Mesothelial cell of epicardium (in vitro differentiated cells): ENCODE measurements at regions not wholly inside any gene's neighbourhood (a gene's known extent, or its start where the extent isn't known, plus 50 kb on each side); places are given as distances from the start of the nearest gene placed in this dataset.
"Not testable (repeated sequence)": the region's sequence is repeated elsewhere in the genome, so short reads cannot be mapped to it uniquely, and the experiment has no call there.

Source experiments
- DNase-seq, 2 experiments: peaks; one replicate each; pipeline ENCODE4 v3.0.0; 2021; ENCODE audit warnings: low spot score in 2 of 2; ENCODE audit not compliant: unreplicated experiment in 2 of 2
- H3K27ac Mint-ChIP-seq: 2 replicates; pipeline ENCODE4 v1.8.0; 2021; ENCODE audit warnings: mixed read lengths
- H3K27me3 Mint-ChIP-seq: 2 replicates; pipeline ENCODE4 v1.8.0; 2021; ENCODE audit warnings: low read depth, mixed read lengths
- H3K36me3 Mint-ChIP-seq: 2 replicates; pipeline ENCODE4 v1.8.0; 2021; ENCODE audit warnings: mixed read lengths
- H3K4me1 Mint-ChIP-seq: 2 replicates; pipeline ENCODE4 v1.8.0; 2021; ENCODE audit warnings: mixed read lengths
- H3K4me3 Mint-ChIP-seq: 2 replicates; pipeline ENCODE4 v1.8.0; 2021; ENCODE audit warnings: mild to moderate bottlenecking, moderate library complexity, mixed read lengths
- H3K9me3 Mint-ChIP-seq: 2 replicates; pipeline ENCODE4 v1.8.0; 2021; ENCODE audit warnings: mixed read lengths
- TF ChIP-seq, protein P1 (sequence below): fragments of 200-600 bp; sonication (generic); IDR thresholded peaks from one replicate; pipeline ENCODE4 v1.5.0; 2021; ENCODE audit warnings: antibody characterized with exemption; ENCODE audit not compliant: unreplicated experiment

DNA sequence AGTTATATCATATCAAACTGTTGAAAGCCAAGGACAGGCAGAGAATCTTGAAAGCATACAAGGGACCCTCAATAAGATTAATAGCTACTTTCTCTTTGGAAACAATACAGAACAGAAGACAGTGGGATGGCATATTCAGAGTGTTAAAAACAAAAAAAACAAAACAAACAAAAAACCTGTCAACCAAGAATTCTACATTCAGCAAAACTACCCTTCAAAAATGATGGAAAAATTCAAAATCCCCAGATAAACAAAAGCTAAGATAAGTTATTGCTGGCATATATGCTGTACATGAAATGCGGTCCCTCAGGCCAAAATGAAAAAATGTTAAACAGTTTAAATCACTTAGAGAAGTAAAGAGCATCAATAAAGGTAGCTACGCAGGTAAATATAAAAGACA lies 425.1 kb downstream of the ACTL7B start:
- Mint-ChIP-seq H3K36me3 (peaks cover 3% of the 10 kb centered on the region), H3K4me1 (no peaks in the 10 kb centered on the region), H3K9me3 (peaks cover 36% of the 10 kb centered on the region), H3K27ac (no peak overlapping the region), H3K27me3 (no peaks in the 10 kb centered on the region), H3K4me3 (no peak overlapping the region)
- TF ChIP-seq, protein P1, sequence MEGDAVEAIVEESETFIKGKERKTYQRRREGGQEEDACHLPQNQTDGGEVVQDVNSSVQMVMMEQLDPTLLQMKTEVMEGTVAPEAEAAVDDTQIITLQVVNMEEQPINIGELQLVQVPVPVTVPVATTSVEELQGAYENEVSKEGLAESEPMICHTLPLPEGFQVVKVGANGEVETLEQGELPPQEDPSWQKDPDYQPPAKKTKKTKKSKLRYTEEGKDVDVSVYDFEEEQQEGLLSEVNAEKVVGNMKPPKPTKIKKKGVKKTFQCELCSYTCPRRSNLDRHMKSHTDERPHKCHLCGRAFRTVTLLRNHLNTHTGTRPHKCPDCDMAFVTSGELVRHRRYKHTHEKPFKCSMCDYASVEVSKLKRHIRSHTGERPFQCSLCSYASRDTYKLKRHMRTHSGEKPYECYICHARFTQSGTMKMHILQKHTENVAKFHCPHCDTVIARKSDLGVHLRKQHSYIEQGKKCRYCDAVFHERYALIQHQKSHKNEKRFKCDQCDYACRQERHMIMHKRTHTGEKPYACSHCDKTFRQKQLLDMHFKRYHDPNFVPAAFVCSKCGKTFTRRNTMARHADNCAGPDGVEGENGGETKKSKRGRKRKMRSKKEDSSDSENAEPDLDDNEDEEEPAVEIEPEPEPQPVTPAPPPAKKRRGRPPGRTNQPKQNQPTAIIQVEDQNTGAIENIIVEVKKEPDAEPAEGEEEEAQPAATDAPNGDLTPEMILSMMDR = no peak
- no peak for DNase-seq

DNA sequence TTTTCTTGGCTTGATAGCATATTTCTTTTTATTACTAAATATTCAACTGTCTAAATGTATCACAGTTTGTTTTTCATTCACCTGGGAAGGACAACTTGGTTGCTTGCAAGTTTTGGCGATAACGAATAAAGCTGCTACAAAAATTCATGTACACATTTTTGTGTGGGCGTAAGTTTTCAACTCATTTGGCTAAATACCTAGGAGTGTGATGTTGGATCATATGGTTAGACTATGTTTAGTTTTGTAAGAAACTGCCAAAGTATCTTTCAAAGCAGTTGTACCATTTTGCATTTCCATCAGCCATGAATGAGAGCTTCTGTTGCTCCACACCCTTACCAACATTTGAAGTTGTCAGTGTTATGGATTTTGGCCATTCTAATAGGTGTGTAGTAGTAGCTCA lies 428.0 kb downstream of the ACTL7B start:
- Mint-ChIP-seq H3K27ac (no peak overlapping the region), H3K4me3 (no peak overlapping the region), H3K4me1 (no peaks in the 10 kb centered on the region), H3K27me3 (no peaks in the 10 kb centered on the region), H3K36me3 (peaks cover 3% of the 10 kb centered on the region), H3K9me3 (peaks cover 36% of the 10 kb centered on the region)
- TF ChIP-seq, protein P1 = no peak
- no peak for DNase-seq

DNA sequence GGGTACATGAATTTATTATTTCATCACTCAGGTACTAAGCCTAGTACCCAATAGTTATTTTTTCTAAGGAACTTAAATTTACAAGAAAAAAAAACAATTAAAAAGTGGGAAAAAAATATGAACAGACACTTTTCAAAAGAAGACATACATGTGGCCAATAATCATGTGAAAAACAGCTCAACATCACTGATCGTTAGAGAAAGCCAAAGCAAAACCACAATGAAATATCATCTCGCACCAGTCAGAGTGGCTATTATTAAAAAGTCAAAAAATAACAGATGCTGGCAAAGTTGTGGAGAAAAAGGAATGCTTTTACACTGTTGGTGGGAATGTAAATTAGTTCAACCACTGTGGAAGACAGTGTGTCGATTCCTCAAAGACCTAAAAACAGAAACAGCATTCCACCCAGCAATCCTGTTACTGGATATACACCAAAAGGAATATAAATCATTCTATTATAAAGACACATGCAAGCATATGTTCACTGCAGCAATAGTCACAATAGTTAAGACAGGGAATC lies 429.3 kb downstream of the ACTL7B start:
- H3K36me3 Mint-ChIP-seq, H3K27me3 Mint-ChIP-seq: not testable (repeated sequence)

DNA sequence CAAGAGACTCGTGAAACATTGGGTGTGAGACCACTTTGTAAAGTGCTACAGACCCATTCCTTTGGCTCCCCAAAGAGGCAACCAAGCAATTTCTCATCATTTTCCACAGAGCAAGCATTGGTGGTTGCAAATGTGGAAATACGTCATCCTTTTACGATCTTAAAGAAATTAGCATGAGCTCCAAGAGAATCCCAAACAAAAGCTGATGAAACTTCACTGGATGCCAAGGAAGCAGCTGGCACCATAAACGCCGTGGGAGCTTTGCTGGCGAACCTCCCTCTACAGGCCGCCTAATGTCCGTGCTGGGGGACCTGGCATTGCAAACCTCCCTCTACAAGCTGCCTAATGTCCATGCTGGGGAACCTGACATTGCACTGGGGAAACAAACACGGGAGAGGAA lies 432.4 kb downstream of the ACTL7B start:
- no peaks in the 10 kb centered on the region for H3K4me1 Mint-ChIP-seq
- H3K9me3 Mint-ChIP-seq = peaks cover 29% of the 10 kb centered on the region
- H3K4me3 Mint-ChIP-seq = no peak overlapping the region
- H3K36me3 Mint-ChIP-seq = no peaks in the 10 kb centered on the region
- no peaks in the 10 kb centered on the region for H3K27me3 Mint-ChIP-seq
- TF ChIP-seq, protein P1 = no peak
- H3K27ac Mint-ChIP-seq = no peak overlapping the region
- no peak for DNase-seq

More for the DNA sequence above, 429.3 kb downstream of the ACTL7B start:
- not testable (repeated sequence) for H3K4me1 Mint-ChIP-seq, H3K4me3 Mint-ChIP-seq, DNase-seq, H3K27ac Mint-ChIP-seq
- H3K9me3 Mint-ChIP-seq = peaks cover 25% of the 10 kb centered on the region

DNA sequence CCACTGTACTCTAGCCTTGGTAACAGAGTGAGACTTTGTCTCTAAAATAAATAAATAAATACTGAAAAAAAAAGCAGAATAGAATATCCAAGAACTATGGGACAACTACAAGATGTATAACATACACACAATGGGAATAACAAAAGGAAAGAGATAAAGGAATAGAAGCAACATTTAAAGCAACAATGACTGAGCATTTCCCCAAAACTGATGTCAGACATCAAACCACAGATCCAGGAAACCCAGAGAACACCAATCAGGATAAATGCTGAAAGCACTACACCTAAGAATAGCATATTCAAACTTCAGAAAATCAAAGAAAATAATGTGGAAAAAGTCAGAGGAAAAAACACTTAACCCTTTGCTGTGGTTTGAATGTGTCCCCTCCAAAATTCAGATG lies 436.4 kb downstream of the ACTL7B start:
- no peak for DNase-seq
- H3K36me3 Mint-ChIP-seq = no peaks in the 10 kb centered on the region
- no peak overlapping the region for H3K4me3 Mint-ChIP-seq
- TF ChIP-seq, protein P1 = no peak
- H3K27ac Mint-ChIP-seq = no peak overlapping the region
- H3K27me3 Mint-ChIP-seq = no peaks in the 10 kb centered on the region
- peaks cover 18% of the 10 kb centered on the region for H3K9me3 Mint-ChIP-seq
- peaks cover under 1% of the 10 kb centered on the region for H3K4me1 Mint-ChIP-seq

DNA sequence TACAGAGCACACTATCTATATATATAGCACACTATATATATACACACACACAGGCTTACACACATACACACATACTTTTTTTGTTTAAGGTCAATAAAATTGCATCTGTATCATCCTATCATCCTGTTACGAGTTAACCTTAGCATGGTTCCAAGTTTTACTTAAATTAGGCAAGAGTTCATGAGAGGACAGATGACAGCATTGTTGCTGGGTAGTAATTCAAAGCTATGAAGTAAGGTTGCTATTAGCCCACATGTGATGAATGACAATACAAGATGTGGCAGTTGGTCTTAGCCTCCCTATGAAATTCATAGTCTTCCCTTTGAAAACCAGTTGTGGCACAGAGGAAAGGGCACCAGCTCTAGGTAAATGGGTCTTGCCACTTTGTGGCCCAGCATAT lies 438.1 kb downstream of the ACTL7B start:
- peaks cover 18% of the 10 kb centered on the region for H3K9me3 Mint-ChIP-seq
- peaks cover 12% of the 10 kb centered on the region for H3K4me1 Mint-ChIP-seq
- H3K4me3 Mint-ChIP-seq = no peak overlapping the region
- H3K36me3 Mint-ChIP-seq = no peaks in the 10 kb centered on the region
- H3K27me3 Mint-ChIP-seq = no peaks in the 10 kb centered on the region
- H3K27ac Mint-ChIP-seq = no peak overlapping the region
- TF ChIP-seq, protein P1 = no peak
- no peak for DNase-seq
